ENCODE measurements at regions not wholly inside any gene's neighbourhood (a gene's known extent, or its start where the extent isn't known, plus 50 kb on each side); places are given as distances from the start of the nearest gene placed in this dataset.
A peak's percentile ranks its signal among the peaks of the same experiment; 100 is the strongest.

DNA sequence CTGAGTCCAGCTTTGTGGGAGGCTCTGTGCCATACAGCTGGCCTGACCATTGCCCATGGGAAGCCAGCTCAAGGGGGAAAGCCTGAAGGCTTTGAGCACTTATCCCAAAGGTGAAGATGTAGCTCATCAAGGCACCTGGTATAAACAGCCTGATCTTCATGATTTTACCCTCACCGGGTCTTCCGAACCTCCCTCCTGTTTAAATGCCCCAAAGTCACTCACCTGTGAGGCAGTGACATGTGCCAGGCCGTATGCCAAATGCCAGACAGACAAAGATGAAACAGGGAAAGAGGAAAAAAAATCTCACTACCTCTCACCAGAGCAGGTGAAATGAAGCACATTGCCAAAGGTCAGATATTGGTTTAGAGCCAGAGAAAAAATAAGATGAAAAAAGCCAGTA lies 62.8 kb upstream of the ITSN2 start:
- Mint-ChIP-seq H3K9me3 (ENCODE audit: low read depth) (no peaks in the 10 kb centered on the region), H3K36me3 (ENCODE audit: insufficient read depth) (no peaks in the 10 kb centered on the region), H3K27me3 (no peaks in the 10 kb centered on the region), H3K4me3 (ENCODE audit: low read depth) (no peak overlapping the region), H3K27ac (no peak overlapping the region), H3K4me1 (ENCODE audit: low read depth) (no peaks in the 10 kb centered on the region)
- TF ChIP-seq, protein P1, sequence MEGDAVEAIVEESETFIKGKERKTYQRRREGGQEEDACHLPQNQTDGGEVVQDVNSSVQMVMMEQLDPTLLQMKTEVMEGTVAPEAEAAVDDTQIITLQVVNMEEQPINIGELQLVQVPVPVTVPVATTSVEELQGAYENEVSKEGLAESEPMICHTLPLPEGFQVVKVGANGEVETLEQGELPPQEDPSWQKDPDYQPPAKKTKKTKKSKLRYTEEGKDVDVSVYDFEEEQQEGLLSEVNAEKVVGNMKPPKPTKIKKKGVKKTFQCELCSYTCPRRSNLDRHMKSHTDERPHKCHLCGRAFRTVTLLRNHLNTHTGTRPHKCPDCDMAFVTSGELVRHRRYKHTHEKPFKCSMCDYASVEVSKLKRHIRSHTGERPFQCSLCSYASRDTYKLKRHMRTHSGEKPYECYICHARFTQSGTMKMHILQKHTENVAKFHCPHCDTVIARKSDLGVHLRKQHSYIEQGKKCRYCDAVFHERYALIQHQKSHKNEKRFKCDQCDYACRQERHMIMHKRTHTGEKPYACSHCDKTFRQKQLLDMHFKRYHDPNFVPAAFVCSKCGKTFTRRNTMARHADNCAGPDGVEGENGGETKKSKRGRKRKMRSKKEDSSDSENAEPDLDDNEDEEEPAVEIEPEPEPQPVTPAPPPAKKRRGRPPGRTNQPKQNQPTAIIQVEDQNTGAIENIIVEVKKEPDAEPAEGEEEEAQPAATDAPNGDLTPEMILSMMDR (IDR thresholded peaks at IDR 0.05; ENCODE audit: unreplicated experiment): no peak
- no peak for DNase-seq (ENCODE audit: low spot score, unreplicated experiment)

DNA sequence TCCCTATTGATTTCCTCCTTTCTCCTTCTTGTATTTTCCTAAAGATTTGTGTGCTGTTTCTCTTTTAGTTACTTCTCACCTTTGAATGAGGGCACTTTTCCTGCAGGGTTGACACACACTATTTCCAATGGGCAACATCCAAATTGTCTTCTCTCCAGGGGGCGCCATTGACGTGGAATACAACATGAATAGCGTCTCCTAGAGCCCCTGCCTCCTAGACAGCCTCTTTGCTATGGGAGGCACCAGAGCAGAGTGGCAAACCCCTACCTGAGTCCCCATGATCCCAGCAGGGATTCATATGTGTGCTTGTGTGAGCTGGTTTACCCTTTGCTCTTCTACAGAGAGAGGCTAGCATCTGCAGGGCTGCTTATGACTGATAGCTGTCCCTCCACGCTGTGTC lies 61.3 kb upstream of the ITSN2 start:
- Mint-ChIP-seq H3K27ac (no peak overlapping the region), H3K4me1 (ENCODE audit: low read depth) (no peaks in the 10 kb centered on the region), H3K36me3 (ENCODE audit: insufficient read depth) (no peaks in the 10 kb centered on the region), H3K27me3 (no peaks in the 10 kb centered on the region), H3K4me3 (ENCODE audit: low read depth) (no peak overlapping the region), H3K9me3 (ENCODE audit: low read depth) (no peaks in the 10 kb centered on the region)
- peak; percentile 34 for DNase-seq (ENCODE audit: low spot score, unreplicated experiment)
- TF ChIP-seq, protein P1 (IDR thresholded peaks at IDR 0.05; ENCODE audit: unreplicated experiment): peak; percentile 57

DNA sequence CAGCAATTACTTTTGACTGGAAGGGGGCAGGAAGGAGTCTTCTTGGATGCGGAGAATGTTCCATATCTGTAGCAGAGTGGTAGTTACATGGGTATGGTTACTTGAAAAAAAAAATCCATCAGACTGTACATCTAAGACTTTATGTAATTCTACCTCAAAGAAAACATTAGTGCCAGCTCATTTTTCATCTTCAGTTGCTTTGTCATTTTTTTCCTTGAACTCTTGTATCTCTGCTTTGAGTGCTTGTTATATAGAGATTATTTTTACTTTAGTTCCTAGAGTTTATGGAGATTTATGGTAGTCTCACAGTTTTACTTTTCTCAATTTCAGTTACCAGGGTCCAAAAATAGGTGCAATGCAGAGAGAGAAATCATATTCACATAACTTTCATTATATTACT lies 60.0 kb upstream of the ITSN2 start:
- Mint-ChIP-seq H3K9me3 (ENCODE audit: low read depth) (no peaks in the 10 kb centered on the region), H3K4me3 (ENCODE audit: low read depth) (no peak overlapping the region)

DNA sequence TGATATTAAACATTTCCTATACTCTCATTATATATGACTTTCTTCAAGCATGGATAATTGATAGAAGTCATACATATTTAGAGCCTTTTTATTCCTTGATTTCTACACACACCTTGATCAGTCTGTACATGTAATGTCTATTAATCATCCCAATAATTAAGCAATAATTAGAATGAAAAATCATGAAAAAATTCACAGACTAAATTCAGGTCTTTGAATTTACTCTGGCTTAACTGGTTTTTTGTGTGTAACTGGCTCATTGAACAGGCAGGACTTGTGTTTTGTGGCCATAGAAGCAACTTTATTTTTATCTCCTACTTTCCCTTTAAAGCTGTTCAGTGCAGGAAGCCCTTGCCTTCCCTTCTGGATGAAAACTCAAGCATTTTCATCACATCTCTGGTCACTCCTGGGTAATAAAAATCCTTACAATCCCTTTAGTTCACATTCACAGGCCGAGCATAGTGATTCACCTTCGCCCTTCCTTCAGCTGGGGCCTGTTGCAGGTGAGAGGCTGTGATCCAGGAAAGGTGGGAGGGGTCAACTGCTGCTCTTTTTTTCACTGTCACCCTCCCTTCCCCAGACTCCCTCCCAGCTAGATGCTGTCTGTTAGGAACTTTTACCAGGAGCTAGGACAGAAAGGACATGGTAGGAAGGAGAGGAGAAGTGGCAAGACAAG lies 58.0 kb upstream of the ITSN2 start:
- H3K4me3 Mint-ChIP-seq (ENCODE audit: low read depth): no peak overlapping the region
- H3K4me1 Mint-ChIP-seq (ENCODE audit: low read depth): no peaks in the 10 kb centered on the region
- DNase-seq (ENCODE audit: low spot score, unreplicated experiment): no peak
- no peak overlapping the region for H3K27ac Mint-ChIP-seq
- no peaks in the 10 kb centered on the region for H3K27me3 Mint-ChIP-seq
- no peaks in the 10 kb centered on the region for H3K9me3 Mint-ChIP-seq (ENCODE audit: low read depth)
- TF ChIP-seq, protein P1 (IDR thresholded peaks at IDR 0.05; ENCODE audit: unreplicated experiment): no peak
- no peaks in the 10 kb centered on the region for H3K36me3 Mint-ChIP-seq (ENCODE audit: insufficient read depth)

More for the DNA sequence above, 60.0 kb upstream of the ITSN2 start:
- H3K36me3 Mint-ChIP-seq (ENCODE audit: insufficient read depth): no peaks in the 10 kb centered on the region
- H3K27ac Mint-ChIP-seq: no peak overlapping the region
- DNase-seq (ENCODE audit: low spot score, unreplicated experiment): no peak
- no peaks in the 10 kb centered on the region for H3K4me1 Mint-ChIP-seq (ENCODE audit: low read depth)
- TF ChIP-seq, protein P1 (IDR thresholded peaks at IDR 0.05; ENCODE audit: unreplicated experiment): no peak
- H3K27me3 Mint-ChIP-seq: no peaks in the 10 kb centered on the region

DNA sequence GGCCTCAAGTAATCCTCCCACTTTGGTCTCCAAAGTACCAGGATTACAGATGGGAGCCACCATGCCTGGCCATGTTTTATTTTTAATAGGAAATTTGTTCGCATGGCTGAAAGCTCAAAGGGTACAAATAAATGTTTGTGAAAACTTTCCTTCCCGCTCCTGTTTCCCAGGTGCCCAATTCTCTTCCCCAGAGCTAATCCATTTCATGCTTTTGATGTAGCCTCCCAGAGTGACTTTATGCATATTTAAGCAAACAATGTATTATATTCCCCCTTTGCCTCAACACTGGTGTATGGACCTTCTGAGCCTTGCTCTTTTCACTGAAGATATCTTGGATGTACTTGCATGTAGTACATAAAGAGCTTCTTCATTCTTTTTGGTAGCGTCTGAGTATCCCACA lies 52.5 kb upstream of the ITSN2 start:
- peaks cover 3% of the 10 kb centered on the region for H3K27me3 Mint-ChIP-seq
- peaks cover 2% of the 10 kb centered on the region for H3K4me1 Mint-ChIP-seq (ENCODE audit: low read depth)
- H3K36me3 Mint-ChIP-seq (ENCODE audit: insufficient read depth): no peaks in the 10 kb centered on the region
- H3K27ac Mint-ChIP-seq: no peak overlapping the region
- H3K9me3 Mint-ChIP-seq (ENCODE audit: low read depth): no peaks in the 10 kb centered on the region
- no peak for DNase-seq (ENCODE audit: low spot score, unreplicated experiment)
- H3K4me3 Mint-ChIP-seq (ENCODE audit: low read depth): no peak overlapping the region
- TF ChIP-seq, protein P1 (IDR thresholded peaks at IDR 0.05; ENCODE audit: unreplicated experiment): no peak
